PC-3 (cell line): ENCODE measurements at regions not wholly inside any gene's neighbourhood (a gene's known extent, or its start where the extent isn't known, plus 50 kb on each side); places are given as distances from the start of the nearest gene placed in this dataset.

Experiments used
- EZH2 ChIP-seq: fragments of 300-600 bp; sonication (generic); IDR thresholded peaks from one replicate; pipeline ENCODE4 v1.6.1; 2017; ENCODE audit warnings: antibody characterized with exemption, mild to moderate bottlenecking, low read length; ENCODE audit not compliant: unreplicated experiment
- TF ChIP-seq, protein P1 (sequence below): fragments of 300-600 bp; sonication (generic); conservative IDR thresholded peaks from 2 replicates; pipeline ENCODE4 v1.5.1; 2017; ENCODE audit warnings: antibody characterized with exemption, low read depth, mild to moderate bottlenecking, low read length

DNA sequence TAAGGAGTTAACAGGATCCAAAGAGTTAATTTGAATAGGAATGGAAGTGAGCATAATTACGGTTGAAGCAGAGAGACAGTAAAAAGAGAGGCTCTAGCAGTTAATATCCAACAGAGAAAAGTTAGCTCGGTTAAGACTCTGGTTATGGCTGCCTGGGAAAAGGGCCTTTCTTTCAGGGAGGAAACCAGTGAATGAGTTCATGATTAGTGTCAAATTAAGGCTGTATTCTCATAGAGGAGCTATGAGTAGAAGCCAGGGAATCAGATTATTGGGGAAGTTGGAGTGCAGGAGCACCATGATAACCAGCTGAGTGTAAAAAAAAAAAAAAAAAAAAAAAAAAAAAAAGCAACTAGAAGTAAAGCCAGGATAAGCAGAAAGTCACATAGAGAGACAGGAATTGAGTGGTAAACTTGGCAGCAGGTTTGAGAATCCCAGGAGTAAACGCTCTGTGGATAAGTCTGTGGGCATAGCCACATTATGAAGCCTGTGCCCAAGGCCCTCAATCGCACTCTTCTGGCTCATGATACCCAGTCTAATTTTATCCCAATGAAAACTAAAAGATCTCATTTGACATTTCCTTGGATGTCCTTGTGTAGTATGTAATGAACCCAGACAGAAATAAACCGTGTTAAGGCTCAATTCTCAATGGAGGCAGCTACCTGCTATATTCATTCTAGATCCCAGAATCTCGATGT, 372.6 kb upstream of the MPDZ start:
- TF ChIP-seq, protein P1, sequence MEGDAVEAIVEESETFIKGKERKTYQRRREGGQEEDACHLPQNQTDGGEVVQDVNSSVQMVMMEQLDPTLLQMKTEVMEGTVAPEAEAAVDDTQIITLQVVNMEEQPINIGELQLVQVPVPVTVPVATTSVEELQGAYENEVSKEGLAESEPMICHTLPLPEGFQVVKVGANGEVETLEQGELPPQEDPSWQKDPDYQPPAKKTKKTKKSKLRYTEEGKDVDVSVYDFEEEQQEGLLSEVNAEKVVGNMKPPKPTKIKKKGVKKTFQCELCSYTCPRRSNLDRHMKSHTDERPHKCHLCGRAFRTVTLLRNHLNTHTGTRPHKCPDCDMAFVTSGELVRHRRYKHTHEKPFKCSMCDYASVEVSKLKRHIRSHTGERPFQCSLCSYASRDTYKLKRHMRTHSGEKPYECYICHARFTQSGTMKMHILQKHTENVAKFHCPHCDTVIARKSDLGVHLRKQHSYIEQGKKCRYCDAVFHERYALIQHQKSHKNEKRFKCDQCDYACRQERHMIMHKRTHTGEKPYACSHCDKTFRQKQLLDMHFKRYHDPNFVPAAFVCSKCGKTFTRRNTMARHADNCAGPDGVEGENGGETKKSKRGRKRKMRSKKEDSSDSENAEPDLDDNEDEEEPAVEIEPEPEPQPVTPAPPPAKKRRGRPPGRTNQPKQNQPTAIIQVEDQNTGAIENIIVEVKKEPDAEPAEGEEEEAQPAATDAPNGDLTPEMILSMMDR = no peak
- no peak for TF ChIP-seq EZH2
